ENCODE measurements at regions not wholly inside any gene's neighbourhood (a gene's known extent, or its start where the extent isn't known, plus 50 kb on each side); places are given as distances from the start of the nearest gene placed in this dataset.

- TF ChIP-seq EZH2 (IDR thresholded peaks at IDR 0.05; ENCODE audit: insufficient read depth, poor library complexity, severe bottlenecking) (no peak), EZH2phosphoT487 (IDR thresholded peaks at IDR 0.05; ENCODE audit: insufficient read depth, low read depth) (no peak)
Observed at GRCh38 chr15:85311647-85312046, 68.8 kb upstream of the AKAP13 start.

Data from GM23248 (cell line).